ENCODE measurements at regions not wholly inside any gene's neighbourhood (a gene's known extent, or its start where the extent isn't known, plus 50 kb on each side); places are given as distances from the start of the nearest gene placed in this dataset.
"Not testable (repeated sequence)": the region's sequence is repeated elsewhere in the genome, so short reads cannot be mapped to it uniquely, and the experiment has no call there.

DNA sequence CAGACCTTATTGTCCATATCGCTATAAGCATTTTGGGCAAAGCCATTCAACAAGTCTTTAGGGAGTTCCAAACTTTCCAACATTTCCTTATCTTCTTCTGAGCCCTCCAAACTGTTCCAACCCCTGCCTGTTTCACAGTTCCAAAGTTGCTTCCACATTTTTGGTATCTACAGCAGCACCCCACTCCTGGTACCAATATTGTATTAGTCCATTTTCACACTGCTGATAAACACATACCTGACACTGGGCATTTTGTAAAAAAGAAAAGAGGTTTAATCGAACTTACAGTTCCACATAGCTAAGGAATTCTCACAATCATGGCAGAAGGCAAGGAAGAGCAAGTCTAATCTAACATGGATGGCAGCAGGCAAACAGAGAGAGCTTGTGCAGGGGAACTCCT lies 834.1 kb upstream of the GBE1 start:
- no peaks in the 10 kb centered on the region for H3K27me3 ChIP-seq (replicated peaks in 2 of 5; ENCODE audit: control insufficient read depth in 4 of 5, insufficient read depth in 5 of 5, low read length in 4 of 5)
- no peak for DNase-seq
- peaks cover 0 to 6% (median 0%) of the 10 kb centered on the region in 4 experiments for H3K4me1 ChIP-seq (ENCODE audit: control extremely low read depth in 1 of 4, control insufficient read depth in 4 of 4, insufficient read depth in 4 of 4, low read length in 3 of 4)
- WGBS (ENCODE audit: insufficient coverage), result 90% methylated on average over 1 of the region's 2 CpGs
- POLR2A ChIA-PET, result no interaction called here
- CTCF ChIA-PET, result no interaction called here
- no peak overlapping the region for H3K4me3 ChIP-seq (ENCODE audit: control insufficient read depth in 1 of 7, extremely low read depth in 1 of 7, insufficient read depth in 4 of 7, low read depth in 2 of 7, low read length in 6 of 7)
- H3K9me3 ChIP-seq (ENCODE audit: control extremely low read depth in 1 of 5, control insufficient read depth in 4 of 5, insufficient read depth in 2 of 5, low read depth in 1 of 5, low read length in 4 of 5), result peaks cover 0 to 14% (median 4%) of the 10 kb centered on the region in 5 experiments
- no peaks in the 10 kb centered on the region for H3K36me3 ChIP-seq (ENCODE audit: control insufficient read depth in 4 of 4, insufficient read depth in 4 of 4, low read length in 3 of 4)
- no peak overlapping the region for H3K27ac ChIP-seq (ENCODE audit: insufficient read depth in 1 of 2, low read depth in 1 of 2, low read length in 2 of 2, poor library complexity in 1 of 2, severe bottlenecking in 2 of 2)

DNA sequence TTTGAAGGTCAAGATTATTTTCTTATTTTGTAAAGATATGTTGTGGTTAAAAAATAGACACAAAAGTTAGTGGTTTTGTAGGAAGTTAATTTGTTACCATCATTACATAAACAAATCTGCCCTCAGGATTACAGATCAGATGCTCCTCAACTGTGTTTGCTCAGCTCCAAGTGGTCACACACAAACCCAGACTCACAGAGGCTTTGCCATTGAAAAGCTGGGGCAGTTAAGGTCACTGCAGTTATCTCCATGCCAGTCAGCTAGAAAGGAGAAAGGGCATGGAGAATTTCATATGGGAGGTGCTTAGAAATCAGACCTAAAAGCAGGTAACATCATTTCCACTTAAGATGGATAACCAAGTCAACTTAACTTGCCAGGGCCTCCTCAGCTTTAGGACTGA lies 825.7 kb upstream of the GBE1 start:
- CTCF ChIA-PET, result no interaction called here
- POLR2A ChIA-PET, result no interaction called here
- H3K4me3 ChIP-seq (ENCODE audit: control insufficient read depth in 1 of 7, extremely low read depth in 1 of 7, insufficient read depth in 4 of 7, low read depth in 2 of 7, low read length in 6 of 7), result no peak overlapping the region
- no peaks in the 10 kb centered on the region for H3K36me3 ChIP-seq (ENCODE audit: control insufficient read depth in 4 of 4, insufficient read depth in 4 of 4, low read length in 3 of 4)
- no peak for DNase-seq
- H3K27me3 ChIP-seq (replicated peaks in 2 of 5; ENCODE audit: control insufficient read depth in 4 of 5, insufficient read depth in 5 of 5, low read length in 4 of 5), result no peaks in the 10 kb centered on the region
- H3K27ac ChIP-seq (ENCODE audit: insufficient read depth in 1 of 2, low read depth in 1 of 2, low read length in 2 of 2, poor library complexity in 1 of 2, severe bottlenecking in 2 of 2), result no peak overlapping the region
- peaks cover 0 to 4% (median 0%) of the 10 kb centered on the region in 5 experiments for H3K9me3 ChIP-seq (ENCODE audit: control extremely low read depth in 1 of 5, control insufficient read depth in 4 of 5, insufficient read depth in 2 of 5, low read depth in 1 of 5, low read length in 4 of 5)
- H3K4me1 ChIP-seq (ENCODE audit: control extremely low read depth in 1 of 4, control insufficient read depth in 4 of 4, insufficient read depth in 4 of 4, low read length in 3 of 4), result no peaks in the 10 kb centered on the region

DNA sequence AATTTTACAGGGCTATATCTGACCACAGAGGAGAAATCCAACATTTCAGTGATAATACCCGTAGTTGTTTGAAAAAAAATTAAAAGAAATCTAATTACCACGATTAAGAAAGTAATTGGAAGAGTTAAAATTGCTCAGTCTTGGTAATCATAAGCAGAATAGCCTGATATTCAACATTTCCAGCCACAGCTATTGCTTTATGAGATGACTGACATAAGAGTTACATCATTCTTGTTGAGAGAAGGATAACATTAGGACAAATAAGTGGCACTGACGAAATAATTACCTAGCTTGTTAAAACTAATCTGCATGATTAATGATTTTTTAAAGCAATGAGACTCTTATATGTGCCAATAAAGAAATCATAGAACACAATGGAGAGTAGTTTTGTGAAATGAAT lies 825.0 kb upstream of the GBE1 start:
- WGBS (ENCODE audit: insufficient coverage), result no CpG with 5 or more reads among the region's 3 CpGs
- Histone ChIP-seq H3K4me3 (ENCODE audit: control insufficient read depth in 1 of 7, extremely low read depth in 1 of 7, insufficient read depth in 4 of 7, low read depth in 2 of 7, low read length in 6 of 7) (no peak overlapping the region), H3K27me3 (replicated peaks in 2 of 5; ENCODE audit: control insufficient read depth in 4 of 5, insufficient read depth in 5 of 5, low read length in 4 of 5) (no peaks in the 10 kb centered on the region), H3K36me3 (ENCODE audit: control insufficient read depth in 4 of 4, insufficient read depth in 4 of 4, low read length in 3 of 4) (no peaks in the 10 kb centered on the region), H3K4me1 (ENCODE audit: control extremely low read depth in 1 of 4, control insufficient read depth in 4 of 4, insufficient read depth in 4 of 4, low read length in 3 of 4) (no peaks in the 10 kb centered on the region), H3K27ac (ENCODE audit: insufficient read depth in 1 of 2, low read depth in 1 of 2, low read length in 2 of 2, poor library complexity in 1 of 2, severe bottlenecking in 2 of 2) (no peak overlapping the region), H3K9me3 (ENCODE audit: control extremely low read depth in 1 of 5, control insufficient read depth in 4 of 5, insufficient read depth in 2 of 5, low read depth in 1 of 5, low read length in 4 of 5) (no peaks in the 10 kb centered on the region)
- no peak for DNase-seq
- POLR2A ChIA-PET, result no interaction called here
- CTCF ChIA-PET, result no interaction called here

- H3K4me3 ChIP-seq (ENCODE audit: control insufficient read depth in 1 of 7, extremely low read depth in 1 of 7, insufficient read depth in 4 of 7, low read depth in 2 of 7, low read length in 6 of 7); H3K36me3 ChIP-seq (ENCODE audit: control insufficient read depth in 4 of 4, insufficient read depth in 4 of 4, low read length in 3 of 4); CTCF ChIA-PET; H3K27ac ChIP-seq (ENCODE audit: insufficient read depth in 1 of 2, low read depth in 1 of 2, low read length in 2 of 2, poor library complexity in 1 of 2, severe bottlenecking in 2 of 2); DNase-seq; H3K4me1 ChIP-seq (ENCODE audit: control extremely low read depth in 1 of 4, control insufficient read depth in 4 of 4, insufficient read depth in 4 of 4, low read length in 3 of 4); H3K27me3 ChIP-seq (replicated peaks in 2 of 5; ENCODE audit: control insufficient read depth in 4 of 5, insufficient read depth in 5 of 5, low read length in 4 of 5); H3K9me3 ChIP-seq (ENCODE audit: control extremely low read depth in 1 of 5, control insufficient read depth in 4 of 5, insufficient read depth in 2 of 5, low read depth in 1 of 5, low read length in 4 of 5): not testable (repeated sequence)
- 100% methylated on average over 1 of the region's 5 CpGs for WGBS (ENCODE audit: insufficient coverage)
- POLR2A ChIA-PET, result interaction anchor here (0.6 kb wide), 1 partner anchor 277 kb away, joined by 3 read pairs; no protein-coding TSS in a partner anchor
Measured at GRCh38 chr3:82586002-82586401, 824.6 kb upstream of the GBE1 start.

GRCh38 chr3:82585591-82585990 lies 824.1 kb upstream of the GBE1 start:
- DNase-seq; H3K36me3 ChIP-seq (ENCODE audit: control insufficient read depth in 4 of 4, insufficient read depth in 4 of 4, low read length in 3 of 4); H3K4me1 ChIP-seq (ENCODE audit: control extremely low read depth in 1 of 4, control insufficient read depth in 4 of 4, insufficient read depth in 4 of 4, low read length in 3 of 4); CTCF ChIA-PET; H3K27me3 ChIP-seq (replicated peaks in 2 of 5; ENCODE audit: control insufficient read depth in 4 of 5, insufficient read depth in 5 of 5, low read length in 4 of 5); H3K9me3 ChIP-seq (ENCODE audit: control extremely low read depth in 1 of 5, control insufficient read depth in 4 of 5, insufficient read depth in 2 of 5, low read depth in 1 of 5, low read length in 4 of 5); H3K27ac ChIP-seq (ENCODE audit: insufficient read depth in 1 of 2, low read depth in 1 of 2, low read length in 2 of 2, poor library complexity in 1 of 2, severe bottlenecking in 2 of 2); H3K4me3 ChIP-seq (ENCODE audit: control insufficient read depth in 1 of 7, extremely low read depth in 1 of 7, insufficient read depth in 4 of 7, low read depth in 2 of 7, low read length in 6 of 7): not testable (repeated sequence)
- no CpG with 5 or more reads among the region's 2 CpGs for WGBS (ENCODE audit: insufficient coverage)
- POLR2A ChIA-PET, result interaction anchor here (0.6 kb wide), 1 partner anchor 276 kb away, joined by 3 read pairs; no protein-coding TSS in a partner anchor

DNA sequence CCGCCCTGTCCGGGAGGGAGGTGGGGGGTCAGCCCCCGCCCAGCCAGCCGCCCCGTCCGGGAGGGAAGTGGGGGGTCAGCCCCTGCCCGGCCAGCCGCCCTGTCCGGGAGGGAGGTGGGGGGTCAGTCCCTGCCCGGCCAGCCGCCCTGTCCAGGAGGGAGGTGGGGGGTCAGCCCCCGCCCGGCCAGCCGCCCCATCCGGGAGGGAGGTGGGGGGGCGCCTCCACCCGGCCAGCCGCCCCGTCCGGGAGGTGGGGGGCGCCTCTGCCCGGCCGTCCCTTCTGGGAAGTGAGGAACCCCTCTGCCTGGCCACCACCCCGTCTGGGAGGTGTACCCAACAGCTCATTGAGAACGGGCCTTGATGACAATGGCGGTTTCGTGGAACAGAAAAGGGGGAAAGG lies 823.4 kb upstream of the GBE1 start:
- H3K27ac ChIP-seq (ENCODE audit: insufficient read depth in 1 of 2, low read depth in 1 of 2, low read length in 2 of 2, poor library complexity in 1 of 2, severe bottlenecking in 2 of 2); H3K4me3 ChIP-seq (ENCODE audit: control insufficient read depth in 1 of 7, extremely low read depth in 1 of 7, insufficient read depth in 4 of 7, low read depth in 2 of 7, low read length in 6 of 7); POLR2A ChIA-PET; H3K27me3 ChIP-seq (replicated peaks in 2 of 5; ENCODE audit: control insufficient read depth in 4 of 5, insufficient read depth in 5 of 5, low read length in 4 of 5); H3K4me1 ChIP-seq (ENCODE audit: control extremely low read depth in 1 of 4, control insufficient read depth in 4 of 4, insufficient read depth in 4 of 4, low read length in 3 of 4); DNase-seq; H3K36me3 ChIP-seq (ENCODE audit: control insufficient read depth in 4 of 4, insufficient read depth in 4 of 4, low read length in 3 of 4); H3K9me3 ChIP-seq (ENCODE audit: control extremely low read depth in 1 of 5, control insufficient read depth in 4 of 5, insufficient read depth in 2 of 5, low read depth in 1 of 5, low read length in 4 of 5); CTCF ChIA-PET: not testable (repeated sequence)
- WGBS (ENCODE audit: insufficient coverage), result 58% methylated on average over 2 of the region's 27 CpGs

- H3K27ac ChIP-seq (ENCODE audit: insufficient read depth in 1 of 2, low read depth in 1 of 2, low read length in 2 of 2, poor library complexity in 1 of 2, severe bottlenecking in 2 of 2); H3K9me3 ChIP-seq (ENCODE audit: control extremely low read depth in 1 of 5, control insufficient read depth in 4 of 5, insufficient read depth in 2 of 5, low read depth in 1 of 5, low read length in 4 of 5); CTCF ChIA-PET; POLR2A ChIA-PET; H3K27me3 ChIP-seq (replicated peaks in 2 of 5; ENCODE audit: control insufficient read depth in 4 of 5, insufficient read depth in 5 of 5, low read length in 4 of 5); H3K4me3 ChIP-seq (ENCODE audit: control insufficient read depth in 1 of 7, extremely low read depth in 1 of 7, insufficient read depth in 4 of 7, low read depth in 2 of 7, low read length in 6 of 7); H3K36me3 ChIP-seq (ENCODE audit: control insufficient read depth in 4 of 4, insufficient read depth in 4 of 4, low read length in 3 of 4); H3K4me1 ChIP-seq (ENCODE audit: control extremely low read depth in 1 of 4, control insufficient read depth in 4 of 4, insufficient read depth in 4 of 4, low read length in 3 of 4); DNase-seq: not testable (repeated sequence)
- 96% methylated on average over 11 of the region's 25 CpGs for WGBS (ENCODE audit: insufficient coverage)
Measured at GRCh38 chr3:82584415-82584814, 823.0 kb upstream of the GBE1 start.

All from common myeloid progenitor, CD34-positive (primary cell).